RPMI7951 (cell line): ENCODE measurements at regions not wholly inside any gene's neighbourhood (a gene's known extent, or its start where the extent isn't known, plus 50 kb on each side); places are given as distances from the start of the nearest gene placed in this dataset.
A peak's percentile ranks its signal among the peaks of the same experiment; 100 is the strongest.

ENCODE experiments used
- DNase-seq: peaks from one replicate; pipeline ENCODE4 v3.0.0-alpha.2; 2012; ENCODE audit warnings: low read depth

DNA sequence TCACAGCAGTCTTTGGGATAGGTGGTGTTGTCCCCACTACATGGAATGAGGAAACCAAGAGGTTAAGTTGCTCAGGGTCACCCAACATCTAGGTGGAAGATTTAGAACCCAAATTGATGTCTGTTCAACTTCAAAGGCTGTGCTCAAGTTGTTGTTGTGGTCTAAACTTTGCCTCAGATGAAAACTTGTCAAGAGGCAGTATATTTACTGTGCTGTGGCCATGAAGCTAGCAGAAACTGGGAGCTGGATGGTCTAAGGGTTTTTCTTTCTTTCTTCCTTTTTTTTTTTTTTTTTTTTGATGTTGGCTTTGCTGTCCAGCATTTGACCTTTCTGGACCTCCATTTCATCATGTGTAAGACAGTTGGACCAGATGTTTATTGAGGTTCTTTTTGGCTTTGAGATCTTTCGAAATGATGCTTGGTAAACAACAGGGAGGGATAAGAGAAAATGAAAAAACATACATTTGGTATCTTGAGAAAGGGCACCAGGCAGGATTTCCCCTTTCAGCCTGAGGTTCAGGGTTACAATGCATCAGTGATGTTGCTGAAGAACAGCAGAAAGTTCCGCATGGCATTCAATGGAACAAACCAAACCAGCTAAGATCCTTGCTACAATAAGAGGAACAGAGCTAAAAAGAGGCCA, 166.2 kb upstream of the RPS6KA3 start:
- no peak for DNase-seq

DNA sequence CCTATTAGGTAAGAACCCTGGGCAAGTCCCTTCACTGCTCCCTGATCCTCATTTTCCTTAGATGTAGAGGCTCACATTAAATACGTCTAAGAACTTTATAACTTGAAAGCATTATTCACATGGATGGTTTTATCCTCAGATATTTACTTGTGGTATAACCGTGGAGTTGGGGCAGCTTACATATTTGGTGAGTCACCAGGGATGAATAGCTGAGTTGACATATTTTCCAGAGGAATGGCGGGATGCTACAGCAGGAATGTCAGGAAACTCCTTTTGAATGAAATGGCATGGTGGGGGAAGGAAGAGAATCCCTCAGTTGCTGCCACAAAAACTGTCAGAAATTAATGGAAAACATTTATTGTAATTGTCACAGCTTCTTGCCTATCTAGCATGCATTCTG, 165.3 kb upstream of the RPS6KA3 start:
- DNase-seq, result peak; percentile 59

DNA sequence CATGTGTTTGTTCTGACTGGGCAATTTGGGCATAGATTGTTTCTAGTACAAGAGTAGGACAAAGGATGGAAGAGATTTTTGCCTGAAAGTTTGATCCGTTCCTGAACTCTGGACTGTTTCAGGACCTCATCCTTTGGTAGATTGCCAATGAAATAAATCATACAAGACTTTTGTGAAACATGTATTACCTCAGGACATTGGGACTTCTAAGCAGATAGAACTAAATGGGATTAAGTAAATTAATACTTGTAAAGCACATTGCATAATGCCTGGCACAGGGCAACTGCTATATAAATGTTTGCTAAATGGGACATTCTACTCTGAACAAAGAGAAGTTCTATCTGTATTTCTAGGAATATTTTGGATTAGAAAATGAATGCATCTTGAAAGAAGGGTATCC, 164.8 kb upstream of the RPS6KA3 start:
- DNase-seq, result no peak

DNA sequence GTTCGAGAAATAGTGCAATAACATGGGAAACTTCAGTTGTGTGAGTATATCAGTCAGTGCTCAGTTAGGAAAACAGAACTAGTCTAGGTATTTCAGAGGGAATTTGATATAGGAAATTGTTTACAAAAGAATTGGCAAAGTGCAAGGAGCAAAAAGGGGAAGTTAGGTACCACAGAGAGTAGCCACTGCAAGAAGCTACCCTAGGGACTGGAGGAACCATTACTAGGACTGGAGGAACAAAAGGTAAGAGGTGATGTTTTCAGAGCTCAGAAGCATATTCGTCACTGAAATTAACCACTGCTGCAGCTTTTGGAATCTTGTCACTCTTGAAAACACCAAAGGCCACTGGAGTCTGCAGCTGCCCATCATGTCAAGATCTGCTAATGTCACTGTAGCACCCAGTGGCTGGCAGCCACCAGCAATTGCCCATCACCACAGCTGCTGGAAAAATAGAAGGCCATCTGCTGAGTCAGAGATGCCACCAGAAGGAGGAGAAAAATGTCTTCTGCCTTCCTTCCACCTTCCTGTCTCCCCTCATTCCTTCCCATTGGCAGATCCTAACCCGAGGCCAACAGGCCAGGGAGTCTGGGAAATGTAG, 160.6 kb upstream of the RPS6KA3 start:
- DNase-seq, result no peak

DNA sequence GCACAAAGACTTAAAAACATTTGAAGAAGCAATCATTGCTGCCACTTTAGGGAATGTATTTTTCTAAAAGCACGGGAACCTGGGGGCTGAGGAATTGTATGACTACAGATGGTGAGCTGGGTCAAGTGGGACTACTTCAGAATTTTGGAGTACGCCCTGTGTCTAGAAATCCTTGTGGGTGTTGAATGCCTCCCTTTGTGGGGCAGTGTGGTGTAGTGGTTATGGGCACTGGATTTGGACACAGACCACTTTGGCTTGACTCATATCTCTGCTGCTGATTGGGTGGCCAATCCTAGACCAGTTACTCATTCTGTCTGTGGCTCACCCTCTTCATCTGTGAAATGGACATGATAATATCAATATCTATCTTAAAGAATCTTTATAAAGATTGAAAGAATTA, 155.0 kb upstream of the RPS6KA3 start:
- no peak for DNase-seq

DNA sequence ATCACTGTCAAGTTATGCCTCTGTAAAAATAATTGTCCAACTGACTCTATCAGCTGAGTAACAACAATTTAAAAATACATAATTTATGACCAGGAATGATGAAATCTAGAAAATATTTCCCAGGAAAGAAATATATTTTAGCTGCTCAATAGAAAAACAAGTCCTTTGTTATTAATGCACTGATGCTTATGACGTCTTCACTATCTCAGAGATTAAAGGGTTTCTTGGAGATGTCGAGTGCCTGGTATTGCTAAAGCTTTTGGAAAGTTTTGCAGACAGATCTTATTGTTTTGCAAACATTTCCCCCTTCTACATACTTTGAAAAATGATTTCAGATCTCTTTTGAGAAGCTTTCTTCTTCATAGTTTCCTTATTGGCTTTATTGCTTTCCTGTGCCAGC, 154.6 kb upstream of the RPS6KA3 start:
- no peak for DNase-seq

DNA sequence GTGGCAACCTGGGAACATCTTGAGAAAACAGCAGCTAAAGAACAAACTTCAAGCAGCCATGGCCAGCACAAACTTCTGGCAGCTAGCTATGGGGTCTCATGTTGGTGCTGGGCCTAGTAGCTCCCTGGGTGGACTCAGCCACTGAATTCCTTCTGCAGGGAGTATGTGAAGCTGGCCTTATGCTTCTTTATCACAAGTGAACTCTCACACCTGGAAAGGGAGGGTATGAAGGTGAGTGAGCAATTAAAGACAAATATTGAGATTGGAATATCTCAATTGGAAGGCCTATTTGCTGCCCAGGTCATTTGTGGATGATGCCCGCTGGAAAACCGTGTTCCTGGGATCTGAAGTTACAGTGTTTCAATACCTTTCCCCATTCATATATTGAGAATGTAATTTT, 153.3 kb upstream of the RPS6KA3 start:
- DNase-seq, result no peak

DNA sequence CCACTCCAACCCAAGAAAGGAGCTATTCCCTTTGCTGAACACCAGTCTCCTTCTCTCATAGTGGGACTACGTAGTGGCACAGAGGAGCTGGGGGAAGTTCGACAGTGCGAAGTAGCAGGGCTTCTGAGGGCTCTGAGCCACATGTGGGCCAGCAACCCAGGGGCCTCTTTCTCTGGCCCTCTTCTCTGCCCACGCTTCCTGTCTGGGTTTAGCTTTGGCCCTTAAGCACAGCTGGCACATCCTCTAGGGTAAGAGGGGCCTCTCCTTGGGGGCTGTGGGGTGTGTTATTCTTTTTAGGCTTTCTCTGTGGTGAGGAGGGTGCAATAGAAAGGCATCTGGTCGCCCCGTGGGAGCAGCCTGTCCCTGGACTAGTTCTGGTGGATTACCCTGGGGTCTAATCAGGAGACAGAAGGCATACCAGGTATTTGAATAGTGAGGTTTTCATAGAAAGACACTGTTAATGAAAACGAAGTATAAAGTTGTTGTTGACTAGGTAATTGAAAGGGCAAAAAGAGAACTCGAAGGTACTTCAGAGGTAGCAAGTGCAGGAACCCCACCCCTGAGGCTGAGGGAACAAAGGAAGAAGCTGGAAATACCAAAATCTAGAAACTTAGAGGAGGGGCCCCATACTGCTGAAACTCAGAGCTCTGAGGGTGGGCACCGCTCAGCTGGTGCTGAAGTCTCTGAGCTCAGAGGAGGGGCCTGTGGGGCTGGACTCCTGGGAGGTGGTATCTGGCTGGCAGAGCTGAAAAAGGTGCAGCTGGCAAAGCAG, 151.9 kb upstream of the RPS6KA3 start:
- no peak for DNase-seq

DNA sequence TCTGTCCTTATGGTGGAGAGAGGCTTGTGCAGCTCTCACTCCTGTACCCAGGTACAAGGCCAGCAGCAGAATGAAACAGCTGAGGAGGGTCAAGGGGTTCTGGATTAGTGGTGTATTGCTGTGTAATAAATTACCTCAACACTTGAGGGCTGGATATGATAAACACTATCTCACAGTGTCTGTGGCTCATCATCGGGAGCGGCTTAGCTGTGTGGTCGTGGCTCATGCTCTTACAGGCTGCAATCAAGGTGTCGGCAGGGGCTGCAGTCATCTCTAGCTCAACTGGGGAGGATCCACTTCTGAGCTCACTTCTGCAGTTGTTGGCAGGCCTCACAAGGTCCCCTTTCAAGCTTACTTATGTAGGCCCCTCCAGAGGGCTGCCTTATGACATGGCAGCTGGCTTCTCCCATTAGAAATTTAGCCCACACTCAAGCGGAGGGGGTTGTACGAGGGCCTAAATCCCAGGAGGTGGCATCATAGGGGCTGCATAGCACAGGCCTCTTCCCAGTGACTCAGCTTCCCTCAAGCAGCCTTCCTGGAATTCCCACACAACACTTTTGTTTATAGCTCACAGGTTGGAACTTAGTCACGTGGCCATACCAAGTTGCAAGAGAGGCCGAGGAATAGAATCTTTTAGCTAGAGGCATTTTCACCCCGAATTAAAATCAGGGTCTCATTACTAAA, 148.2 kb upstream of the RPS6KA3 start:
- peak; percentile 24 for DNase-seq

DNA sequence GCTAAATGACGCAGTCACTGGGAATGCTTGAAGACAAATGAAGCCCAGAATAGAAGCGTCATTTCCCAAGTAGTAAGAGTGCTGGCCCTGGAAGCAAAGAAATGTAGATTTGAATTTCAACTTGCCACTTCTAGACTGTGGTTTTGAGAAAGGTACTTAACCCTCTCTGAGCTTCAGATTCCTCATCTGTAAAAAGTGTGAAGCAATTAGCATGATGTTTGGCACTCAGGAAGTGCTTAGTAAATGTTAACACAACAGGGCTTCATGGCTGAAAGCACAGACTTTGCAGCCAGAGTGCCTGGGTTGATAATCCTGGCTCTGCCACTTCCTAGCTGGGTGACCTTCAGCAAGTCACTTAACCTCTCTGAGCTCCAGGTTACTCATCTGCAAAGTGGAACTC, 147.4 kb upstream of the RPS6KA3 start:
- DNase-seq, result no peak

DNA sequence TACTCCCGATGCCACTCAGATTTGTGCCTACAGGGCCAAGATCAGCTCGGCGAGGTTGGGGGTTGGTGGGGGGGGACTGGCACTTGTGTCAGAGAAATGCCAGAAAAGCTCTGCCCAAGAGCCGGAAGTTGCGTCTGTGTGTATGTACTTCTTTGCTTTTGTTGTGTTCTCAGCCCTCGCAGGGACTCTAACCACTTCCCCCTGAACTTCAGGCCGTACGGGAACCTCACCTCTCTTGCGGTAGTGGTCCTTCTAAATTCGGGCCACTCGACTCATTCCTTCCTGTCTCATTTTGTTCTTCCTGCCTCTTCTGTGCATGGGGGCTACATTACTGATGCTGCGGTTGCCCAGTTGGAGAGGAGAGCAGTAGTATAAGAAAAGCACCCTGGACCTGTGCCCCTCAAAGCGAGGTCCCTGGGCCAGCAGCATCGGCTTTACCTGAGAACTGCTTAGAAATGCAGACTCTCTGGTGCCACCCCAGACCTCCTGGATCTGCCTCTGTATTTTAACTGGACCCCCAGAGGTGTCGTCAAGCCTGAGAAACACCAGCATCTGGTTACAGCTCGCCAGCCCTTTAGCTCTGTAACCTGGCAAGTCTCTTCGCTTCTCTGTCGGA, 146.3 kb upstream of the RPS6KA3 start:
- no peak for DNase-seq

DNA sequence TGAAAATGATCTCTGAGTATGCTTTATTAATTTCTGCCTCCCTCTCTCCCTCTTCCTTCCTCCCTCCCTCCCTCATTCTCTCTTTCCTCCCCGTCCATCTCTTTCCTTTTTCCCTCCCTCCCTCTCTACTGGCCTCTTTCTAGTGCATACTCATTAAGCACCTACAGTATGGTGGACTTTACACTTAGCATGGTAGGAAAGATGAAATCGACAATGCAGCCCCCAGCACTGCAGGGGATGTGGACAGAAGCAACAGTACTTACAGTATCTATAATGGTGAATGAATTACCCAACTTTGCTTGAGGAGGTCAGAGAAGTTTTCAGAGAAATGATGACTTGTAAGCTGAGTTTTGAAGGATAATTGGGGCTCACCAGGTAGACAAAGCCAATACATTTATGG, 143.8 kb upstream of the RPS6KA3 start:
- no peak for DNase-seq

DNA sequence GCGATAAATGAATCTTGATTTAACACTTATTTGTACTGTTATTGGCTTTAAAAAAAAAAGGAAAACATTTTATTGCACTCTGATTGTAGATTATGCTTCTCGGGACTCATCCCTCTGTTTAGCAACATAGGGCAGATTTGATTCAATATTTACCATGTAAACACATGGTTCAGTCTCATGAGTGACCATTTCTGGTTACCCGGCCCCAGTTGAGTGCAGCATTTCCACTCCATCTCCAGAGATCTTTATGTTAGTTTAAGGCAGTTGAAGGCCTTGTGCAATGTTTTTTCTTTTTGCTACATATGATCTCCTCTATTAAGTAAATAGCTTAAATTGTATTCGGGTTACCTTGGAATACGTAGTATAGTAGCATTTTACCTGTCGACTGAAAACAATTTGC, 143.3 kb upstream of the RPS6KA3 start:
- no peak for DNase-seq

DNA sequence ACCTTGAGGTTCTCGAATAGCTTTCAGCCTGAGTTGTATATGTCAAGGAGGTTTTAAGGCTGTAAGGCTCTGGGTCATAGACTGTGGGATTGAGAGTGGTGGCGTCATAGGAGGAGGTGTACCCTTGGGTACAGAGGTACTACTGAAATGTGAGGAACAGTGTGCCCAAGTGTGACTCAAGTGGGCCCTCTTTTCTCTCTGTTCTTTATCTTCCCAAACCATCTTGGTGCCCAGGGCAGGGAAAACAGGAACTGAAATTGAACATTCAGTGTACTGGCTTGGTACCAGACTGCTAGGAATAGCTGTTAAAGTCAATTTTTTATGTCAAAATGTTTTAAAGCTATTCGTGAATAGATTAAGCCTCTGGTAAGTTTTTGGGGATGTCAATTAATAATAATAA, 136.2 kb upstream of the RPS6KA3 start:
- no peak for DNase-seq

DNA sequence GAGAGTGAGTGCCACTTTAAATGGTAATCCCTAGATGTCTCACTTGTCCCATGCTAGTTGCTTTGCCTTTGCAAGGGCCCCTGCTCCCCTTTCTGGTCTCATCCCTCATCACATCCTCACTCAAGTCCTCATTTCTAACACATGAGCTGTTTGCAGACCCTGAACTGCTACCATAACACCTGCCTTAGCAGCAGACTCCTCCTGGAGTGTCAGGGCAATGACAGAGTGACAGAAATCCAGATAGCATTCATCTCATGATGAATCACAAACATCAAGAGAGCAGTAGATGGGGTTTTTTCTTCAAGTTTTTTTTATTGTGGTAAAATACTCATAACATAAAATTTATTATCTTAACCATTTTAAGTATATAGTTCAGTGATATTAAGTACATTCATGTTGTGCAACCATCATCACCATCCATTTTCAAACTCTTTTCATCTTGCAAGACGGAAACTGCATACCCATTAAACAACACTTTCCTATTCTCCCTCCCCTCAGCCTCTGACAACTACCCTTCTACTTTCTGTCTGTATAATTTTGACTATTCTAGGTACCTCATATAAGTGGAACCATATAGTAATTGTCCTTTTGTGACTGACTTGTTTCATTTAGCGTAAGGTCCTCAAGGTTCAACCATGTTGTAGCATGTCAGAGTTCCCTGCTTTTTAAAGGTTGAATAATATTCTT, 133.2 kb upstream of the RPS6KA3 start:
- no peak for DNase-seq

DNA sequence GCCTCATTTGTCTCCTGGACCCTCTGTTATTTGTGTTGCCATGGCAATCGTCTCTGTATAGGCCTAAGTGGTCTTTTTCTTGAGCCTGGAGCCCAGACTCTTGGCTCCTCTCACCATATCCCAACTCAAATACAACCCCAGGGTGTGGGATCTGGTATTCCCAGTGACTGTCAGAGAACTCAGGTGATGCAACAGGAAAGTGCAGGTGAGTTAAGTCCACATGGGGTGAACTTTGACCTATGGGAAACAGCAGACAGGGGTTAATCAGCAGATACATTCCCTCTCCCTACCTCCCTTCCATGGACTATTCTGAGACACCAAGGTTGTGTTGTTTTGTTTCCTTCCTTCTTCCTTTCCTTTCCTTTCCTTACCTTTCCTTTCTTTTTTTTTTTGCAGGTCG, 130.9 kb upstream of the RPS6KA3 start:
- no peak for DNase-seq

DNA sequence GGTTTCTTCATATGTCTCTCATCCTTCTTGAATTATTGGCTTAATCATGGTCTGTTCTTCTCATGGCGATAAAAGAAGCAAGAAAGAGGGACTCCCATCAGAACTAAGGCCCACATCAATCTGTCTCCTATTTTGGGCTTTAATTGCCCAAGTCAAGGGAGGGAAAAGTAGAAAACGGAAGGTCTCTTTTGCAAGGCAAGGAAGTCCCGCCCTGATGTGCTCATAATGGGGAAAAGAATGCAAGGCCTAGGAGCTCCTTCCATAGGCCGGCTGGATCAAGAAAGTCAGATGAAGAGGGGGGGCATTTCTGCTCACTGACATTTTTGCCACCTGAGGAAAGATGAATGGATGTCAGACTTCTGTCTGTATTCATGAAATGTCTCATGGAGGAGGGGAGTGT, 127.7 kb upstream of the RPS6KA3 start:
- DNase-seq, result no peak

DNA sequence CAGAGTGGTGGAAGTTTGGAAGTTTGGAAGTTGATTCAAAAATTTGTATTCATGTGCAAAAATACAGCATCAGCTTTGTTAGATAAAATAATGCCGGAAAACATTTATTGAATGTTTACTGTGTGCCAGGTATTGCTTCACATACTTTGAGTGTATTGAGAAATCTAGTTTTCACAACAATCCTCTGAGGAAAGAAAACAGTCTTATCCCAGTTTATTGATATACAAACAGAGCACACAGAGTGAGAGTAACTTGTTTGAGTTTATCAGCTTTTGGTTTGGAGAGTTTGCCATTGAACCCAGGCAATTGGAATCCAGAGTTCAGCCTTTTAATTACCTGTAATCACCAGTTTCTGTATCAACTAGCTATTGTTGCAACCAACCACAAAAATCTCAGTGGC, 127.2 kb upstream of the RPS6KA3 start:
- DNase-seq, result no peak

DNA sequence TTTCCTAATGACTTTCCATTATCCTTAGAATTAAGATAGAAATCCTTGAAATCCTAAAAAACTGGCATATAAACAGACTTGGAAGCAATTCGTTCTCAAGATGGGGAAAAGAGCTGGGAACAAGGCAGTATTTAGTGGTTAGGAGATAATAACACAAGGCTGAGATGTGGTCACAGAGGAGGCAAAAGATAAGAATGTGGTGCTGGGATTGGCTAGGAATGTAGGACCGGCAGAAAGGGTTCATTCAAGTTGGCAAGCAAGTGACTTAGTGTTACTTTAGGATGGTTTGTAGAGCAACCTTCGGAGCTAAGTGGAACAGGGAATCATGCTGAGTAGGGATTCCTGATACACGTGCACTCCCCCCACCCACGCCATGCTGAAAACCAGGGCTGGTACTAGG, 121.9 kb upstream of the RPS6KA3 start:
- no peak for DNase-seq

DNA sequence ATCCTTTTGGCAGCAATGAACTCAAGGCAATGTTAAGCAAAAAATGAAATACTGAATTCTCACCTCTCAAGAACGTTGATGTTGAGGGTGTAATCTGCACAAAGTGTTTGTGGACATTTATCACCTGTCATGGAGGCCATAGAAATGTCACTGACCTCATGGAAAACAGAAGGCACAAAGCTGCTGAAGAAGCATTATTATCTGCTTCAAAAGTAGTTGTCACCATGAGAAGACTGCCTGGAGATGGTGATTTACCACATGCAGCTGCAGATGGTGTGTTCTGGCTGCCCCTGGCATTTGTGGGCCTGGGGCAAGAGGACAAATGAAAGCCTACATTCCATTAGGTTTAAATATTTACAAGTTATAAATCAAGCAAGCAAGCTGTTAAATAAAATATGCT, 116.8 kb upstream of the RPS6KA3 start:
- no peak for DNase-seq

DNA sequence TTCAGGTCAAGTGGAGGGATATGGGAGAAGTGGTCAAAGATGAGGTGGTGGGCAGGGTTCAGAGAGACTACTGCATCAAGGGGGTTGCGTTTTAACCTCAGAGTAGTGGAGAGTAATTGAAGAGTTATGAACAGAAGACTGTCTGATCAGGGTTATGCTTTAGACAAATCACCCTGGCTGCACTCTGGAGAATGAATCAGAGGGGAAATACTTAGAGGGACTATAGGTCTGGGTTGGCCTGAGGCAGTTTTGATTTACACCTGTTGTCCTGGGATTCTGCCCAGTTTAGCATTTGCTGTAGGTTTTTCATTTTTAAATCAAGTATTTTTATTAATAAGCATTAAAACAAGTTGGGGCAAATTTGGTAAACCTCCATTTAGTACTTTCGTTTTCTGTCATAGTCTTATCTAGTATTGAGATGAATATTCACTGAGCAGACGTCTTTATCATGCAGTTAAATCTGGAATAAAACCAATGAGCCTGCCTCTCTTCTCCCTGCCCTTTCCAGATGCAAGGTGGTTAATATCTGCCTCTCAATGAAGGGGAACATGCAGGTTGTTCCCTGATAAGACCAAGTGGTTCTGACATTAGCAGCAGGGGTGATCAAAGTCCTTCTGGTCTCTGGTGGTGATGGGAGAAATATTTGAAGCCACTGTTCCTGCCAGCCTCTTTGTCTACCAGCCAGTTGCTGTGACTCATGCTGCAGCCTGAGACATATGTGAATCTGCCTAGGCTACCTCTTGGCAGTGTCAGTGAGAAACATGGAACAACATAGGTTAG, 116.0 kb upstream of the RPS6KA3 start:
- peak; percentile 37 for DNase-seq
